B cell (primary cell): ENCODE measurements at regions not wholly inside any gene's neighbourhood (a gene's known extent, or its start where the extent isn't known, plus 50 kb on each side); places are given as distances from the start of the nearest gene placed in this dataset.

Experiments used
- ATAC-seq: fragments of 200-7000 bp; cut with Tn5 transposase; one replicate; pipeline ENCODE4 v1.10.0; 2021; ENCODE audit warnings: low read depth, mild to moderate bottlenecking, moderate number of reproducible peaks, moderate library complexity
- CTCF ChIA-PET: fragments of 350-600 bp; sonication (Branson Sonifier 250); formaldehyde crosslinking; loops from one replicate; lab custom pipeline; 2021; ENCODE audit warnings: antibody characterized with exemption, inconsistent platforms; lab: Charles Lee
- POLR2A ChIA-PET: fragments of 350-600 bp; sonication (Branson Sonifier 250); formaldehyde crosslinking; loops from one replicate; lab custom pipeline; 2021; ENCODE audit warnings: antibody characterized with exemption; lab: Charles Lee
- DNase-seq: peaks from one replicate; pipeline ENCODE4 v3.0.0; 2013
- H2AFZ ChIP-seq: 2 replicates; pipeline ENCODE4 v1.6.1; 2012; ENCODE audit warnings: mild to moderate bottlenecking, low read depth, low read length; ENCODE audit not compliant: insufficient read depth, poor library complexity, severe bottlenecking
- H3K27ac ChIP-seq, 2 donors: 1 replicate in 1 of 2; 2 replicates in 1 of 2; pipeline ENCODE4 v1.5.1; 2012 to 2013; ENCODE audit warnings: low read length in 2 of 2, mild to moderate bottlenecking in 2 of 2, moderate library complexity in 1 of 2
- H3K27me3 ChIP-seq, 4 experiments: fragments of 200-600 bp in 1 of 4; sonication (generic) in 1 of 4; replicated peaks in 1 of 4; 1 replicate in 2 of 4; 2 replicates in 2 of 4; pipeline versions ENCODE4 v1.6.1 to v1.7.0; 2013 to 2016; ENCODE audit warnings: low read length in 3 of 4, mild to moderate bottlenecking in 2 of 4, mixed read lengths in 1 of 4, moderate library complexity in 1 of 4; ENCODE audit not compliant: insufficient read depth in 4 of 4, control insufficient read depth in 3 of 4; ENCODE audit errors: control extremely low read depth in 1 of 4
- H3K36me3 ChIP-seq, 2 experiments: replicated peaks in 1 of 2; 1 replicate in 1 of 2; 2 replicates in 1 of 2; pipeline versions ENCODE4 v1.6.1 to v1.7.1; 2013; ENCODE audit warnings: low read length in 1 of 2; ENCODE audit not compliant: insufficient read depth in 2 of 2, control insufficient read depth in 1 of 2; ENCODE audit errors: control extremely low read depth in 1 of 2, extremely low read depth in 1 of 2
- H3K4me1 ChIP-seq, 2 donors: fragments of 200-600 bp in 1 of 2; sonication (generic) in 1 of 2; 1 replicate in 1 of 2; 2 replicates in 1 of 2; pipeline versions ENCODE4 v1.5.1 to v1.6.1; 2013 to 2017; ENCODE audit warnings: low read length in 2 of 2; ENCODE audit not compliant: control insufficient read depth in 2 of 2, insufficient read depth in 2 of 2
- H3K4me2 ChIP-seq: replicated peaks from 2 replicates; pipeline ENCODE3; 2012; ENCODE audit warnings: mild to moderate bottlenecking, low read depth, low read length; ENCODE audit not compliant: poor library complexity, severe bottlenecking
- H3K4me3 ChIP-seq, 5 experiments: fragments of 200-600 bp in 1 of 5; sonication (generic) in 1 of 5; 1 replicate in 3 of 5; 2 replicates in 2 of 5; pipeline versions ENCODE4 v1.5.1 to v1.7.0; 2011 to 2016; ENCODE audit warnings: low read length in 4 of 5, mild to moderate bottlenecking in 4 of 5, low read depth in 2 of 5, control low read depth in 1 of 5, moderate library complexity in 1 of 5; ENCODE audit not compliant: insufficient read depth in 1 of 5; ENCODE audit errors: control extremely low read depth in 1 of 5, extremely low read depth in 1 of 5
- H3K79me2 ChIP-seq: fragments of 200-600 bp; sonication (generic); one replicate; pipeline ENCODE4 v1.6.0; 2016; ENCODE audit warnings: low read length; ENCODE audit not compliant: control insufficient read depth, insufficient read depth
- H3K9ac ChIP-seq: fragments of 200-600 bp; sonication (generic); 2 replicates; pipeline ENCODE4 v1.6.1; 2017; ENCODE audit warnings: mild to moderate bottlenecking, low read length, moderate library complexity
- H3K9me3 ChIP-seq, 3 donors: one replicate each; pipeline versions ENCODE4 v1.6.1 to v1.7.1; 2013; ENCODE audit warnings: low read length in 2 of 3; ENCODE audit not compliant: control insufficient read depth in 2 of 3, insufficient read depth in 1 of 3; ENCODE audit errors: control extremely low read depth in 1 of 3
- H4K20me1 ChIP-seq: 2 replicates; pipeline ENCODE4 v1.6.0; 2012; ENCODE audit warnings: mild to moderate bottlenecking, low read length; ENCODE audit not compliant: insufficient read depth, control insufficient read depth, poor library complexity, severe bottlenecking
- H3K27ac Mint-ChIP-seq: one replicate; pipeline ENCODE4 v1.8.0; 2021; ENCODE audit warnings: mixed read lengths
- H3K27me3 Mint-ChIP-seq: one replicate; pipeline ENCODE4 v1.8.0; 2021; ENCODE audit warnings: mixed read lengths
- H3K4me1 Mint-ChIP-seq: one replicate; pipeline ENCODE4 v1.8.0; 2021; ENCODE audit warnings: mixed read lengths
- H3K4me3 Mint-ChIP-seq: one replicate; pipeline ENCODE4 v1.8.0; 2021; ENCODE audit warnings: mixed read lengths
- H3K9me3 Mint-ChIP-seq: one replicate; pipeline ENCODE4 v1.8.0; 2022; ENCODE audit warnings: mixed read lengths; ENCODE audit not compliant: insufficient read depth
- CTCF ChIP-seq: fragments of 200-600 bp; IDR thresholded peaks from one replicate; pipeline ENCODE4 v1.8.0; 2022; ENCODE audit warnings: antibody characterized with exemption, mild to moderate bottlenecking
- EZH2 ChIP-seq: IDR thresholded peaks from 2 replicates; pipeline ENCODE4 v1.6.1; 2012; ENCODE audit warnings: borderline replicate concordance, low read depth, mild to moderate bottlenecking, moderate library complexity, low read length; ENCODE audit not compliant: insufficient read depth, poor library complexity, severe bottlenecking
- WGBS: methylation state at CpG from one replicate; pipeline ENCODE4 v1.1.5; 2013; ENCODE audit warnings: missing lambda C conversion rate; ENCODE audit not compliant: insufficient coverage; 5-methylcytosine and 5-hydroxymethylcytosine counted together
- intact Hi-C: fragments of 100-400 bp; cut with micrococcal nuclease; formaldehyde crosslinking; loops from one replicate; pipeline ENCODE4 v1.10.0; 2022

DNA sequence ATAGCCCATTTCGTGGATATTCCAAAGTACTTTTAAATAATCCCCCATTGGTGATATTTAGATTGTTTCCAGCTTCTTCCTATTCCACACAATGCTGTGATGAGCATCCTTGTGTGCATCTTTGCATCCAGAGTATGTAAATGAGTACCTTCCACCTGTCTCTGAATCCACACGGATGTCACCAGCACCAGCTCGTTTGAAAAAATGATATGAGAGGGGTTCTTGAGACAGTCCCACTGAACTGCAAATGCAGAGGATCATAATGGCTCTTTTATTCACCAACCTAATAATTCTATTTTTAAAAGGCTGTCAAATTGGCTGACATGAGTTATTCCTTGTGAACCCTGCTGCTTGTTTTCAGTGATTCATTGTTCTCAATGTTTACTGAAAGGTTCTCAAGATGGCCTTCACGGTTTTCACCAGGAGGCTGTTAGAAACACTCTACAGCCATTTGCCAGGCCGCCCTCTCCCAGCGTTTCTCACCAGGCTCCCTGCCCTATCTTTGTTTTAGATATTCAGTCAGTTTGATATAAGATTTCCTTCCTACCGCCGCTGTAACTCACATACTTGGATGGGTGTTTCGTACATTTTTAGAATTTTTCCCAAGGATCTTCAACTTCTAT lies 96.7 kb upstream of the PTPRG start:
- Histone ChIP-seq H3K9ac (no peak overlapping the region), H3K36me3 (no peaks in the 10 kb centered on the region), H4K20me1 (no peaks in the 10 kb centered on the region), H3K4me1 (no peaks in the 10 kb centered on the region), H2AFZ (no peak overlapping the region), H3K4me3 (no peak overlapping the region), H3K27ac (no peak overlapping the region), H3K27me3 (no peaks in the 10 kb centered on the region), H3K79me2 (no peaks in the 10 kb centered on the region), H3K9me3 (peaks cover 0 to 3% (median 0%) of the 10 kb centered on the region in 3 donors), H3K4me2 (no peak overlapping the region)
- CTCF ChIA-PET = no interaction called here
- 66% methylated on average over 3 of the region's 9 CpGs for WGBS
- no peak overlapping the region for H3K4me3 Mint-ChIP-seq
- H3K4me1 Mint-ChIP-seq = no peaks in the 10 kb centered on the region
- no peak for TF ChIP-seq EZH2
- no peak for TF ChIP-seq CTCF
- ATAC-seq (no peak), DNase-seq (no peak)
- intact Hi-C loops = no loop called here
- H3K9me3 Mint-ChIP-seq = peaks cover 2% of the 10 kb centered on the region
- POLR2A ChIA-PET = no interaction called here
- H3K27me3 Mint-ChIP-seq = peaks cover 6% of the 10 kb centered on the region
- no peak overlapping the region for H3K27ac Mint-ChIP-seq

- H3K9ac ChIP-seq = no peak overlapping the region
- POLR2A ChIA-PET = no interaction called here
- H3K36me3 ChIP-seq = no peaks in the 10 kb centered on the region
- no peaks in the 10 kb centered on the region for H3K4me1 ChIP-seq
- no peak overlapping the region for H3K4me3 Mint-ChIP-seq
- H3K4me1 Mint-ChIP-seq = no peaks in the 10 kb centered on the region
- DNase-seq = no peak
- H3K27me3 Mint-ChIP-seq = peaks cover 11% of the 10 kb centered on the region
- intact Hi-C loops = no loop called here
- no peak overlapping the region for H3K27ac ChIP-seq
- H3K4me2 ChIP-seq = no peak overlapping the region
- no peaks in the 10 kb centered on the region for H3K79me2 ChIP-seq
- no peaks in the 10 kb centered on the region for H3K27me3 ChIP-seq
- no CpG with 5 or more reads among the region's 3 CpGs for WGBS
- no peaks in the 10 kb centered on the region for H4K20me1 ChIP-seq
- H3K4me3 ChIP-seq = no peak overlapping the region
- H2AFZ ChIP-seq = no peak overlapping the region
- TF ChIP-seq EZH2 (no peak), CTCF (no peak)
- no peaks in the 10 kb centered on the region for H3K9me3 Mint-ChIP-seq
- CTCF ChIA-PET = no interaction called here
- ATAC-seq = no peak
- H3K9me3 ChIP-seq = peaks cover 0 to 5% (median 0%) of the 10 kb centered on the region in 3 donors
- no peak overlapping the region for H3K27ac Mint-ChIP-seq
Measured at GRCh38 chr3:61466357-61466756, 95.0 kb upstream of the PTPRG start.
